ENCODE measurements at regions not wholly inside any gene's neighbourhood (a gene's known extent, or its start where the extent isn't known, plus 50 kb on each side); places are given as distances from the start of the nearest gene placed in this dataset.

DNA sequence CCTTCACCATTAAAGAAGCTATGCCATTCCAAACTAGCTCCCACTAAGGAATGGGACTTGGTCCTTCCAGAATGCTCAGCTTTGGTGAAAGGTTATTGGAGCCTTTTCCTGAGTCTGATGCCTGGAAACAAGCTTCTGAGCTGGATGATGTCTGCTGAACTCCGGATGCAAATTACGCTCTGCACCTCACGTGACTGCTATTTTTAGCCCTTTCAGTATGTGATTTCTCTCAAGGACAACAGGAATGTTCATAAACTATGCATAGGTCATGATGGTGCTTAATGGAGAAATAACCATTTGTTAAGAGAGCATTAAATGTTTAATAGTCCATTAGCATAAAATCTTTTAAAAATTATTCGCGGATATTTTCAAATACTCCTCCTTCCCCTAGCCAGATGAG, 631.4 kb upstream of the KIRREL3 start:
- DNase-seq (no peak), ATAC-seq (ENCODE audit: low read depth) (no peak)
- H4K91ac ChIP-seq (ENCODE audit: insufficient read depth, low read depth, low read length): no peak overlapping the region
- H3K9me3 ChIP-seq (ENCODE audit: control insufficient read depth, insufficient read depth, low read length): no peaks in the 10 kb centered on the region
- TF ChIP-seq RFX5 (IDR thresholded peaks at IDR 0.05; ENCODE audit: low read depth, low read length) (no peak), NFE2L2 (IDR thresholded peaks at IDR 0.05; ENCODE audit: low read depth, low read length) (no peak), MAFK (IDR thresholded peaks at IDR 0.05; ENCODE audit: low read depth, low read length) (no peak), SMC3 (IDR thresholded peaks at IDR 0.05; ENCODE audit: low read depth, low read length) (no peak), RCOR1 (IDR thresholded peaks at IDR 0.05; ENCODE audit: insufficient replicate concordance, low read length) (no peak), CEBPB (IDR thresholded peaks at IDR 0.05; ENCODE audit: low read depth, low read length) (no peak), CTCF (conservative IDR thresholded peaks at IDR 0.05; ENCODE audit: low read depth, low read length) (no peak), RAD21 (IDR thresholded peaks at IDR 0.05; ENCODE audit: low read length) (no peak), CHD1 (IDR thresholded peaks at IDR 0.05; ENCODE audit: low read depth, low read length) (no peak), MXI1 (IDR thresholded peaks at IDR 0.05; ENCODE audit: borderline replicate concordance, low read depth, low read length) (no peak), FOS (IDR thresholded peaks at IDR 0.05; ENCODE audit: low read depth, low read length) (no peak), POLR2A (IDR thresholded peaks at IDR 0.05; ENCODE audit: low read depth, low read length) (no peak), BHLHE40 (IDR thresholded peaks at IDR 0.05; ENCODE audit: low read depth, low read length) (no peak), MAZ (IDR thresholded peaks at IDR 0.05; ENCODE audit: borderline replicate concordance, low read depth, low read length) (no peak)
- TF ChIP-seq, protein P1, sequence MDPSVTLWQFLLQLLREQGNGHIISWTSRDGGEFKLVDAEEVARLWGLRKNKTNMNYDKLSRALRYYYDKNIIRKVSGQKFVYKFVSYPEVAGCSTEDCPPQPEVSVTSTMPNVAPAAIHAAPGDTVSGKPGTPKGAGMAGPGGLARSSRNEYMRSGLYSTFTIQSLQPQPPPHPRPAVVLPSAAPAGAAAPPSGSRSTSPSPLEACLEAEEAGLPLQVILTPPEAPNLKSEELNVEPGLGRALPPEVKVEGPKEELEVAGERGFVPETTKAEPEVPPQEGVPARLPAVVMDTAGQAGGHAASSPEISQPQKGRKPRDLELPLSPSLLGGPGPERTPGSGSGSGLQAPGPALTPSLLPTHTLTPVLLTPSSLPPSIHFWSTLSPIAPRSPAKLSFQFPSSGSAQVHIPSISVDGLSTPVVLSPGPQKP (IDR thresholded peaks at IDR 0.05; ENCODE audit: borderline replicate concordance, low read depth, low read length): no peak
- TF ChIP-seq, protein P2, sequence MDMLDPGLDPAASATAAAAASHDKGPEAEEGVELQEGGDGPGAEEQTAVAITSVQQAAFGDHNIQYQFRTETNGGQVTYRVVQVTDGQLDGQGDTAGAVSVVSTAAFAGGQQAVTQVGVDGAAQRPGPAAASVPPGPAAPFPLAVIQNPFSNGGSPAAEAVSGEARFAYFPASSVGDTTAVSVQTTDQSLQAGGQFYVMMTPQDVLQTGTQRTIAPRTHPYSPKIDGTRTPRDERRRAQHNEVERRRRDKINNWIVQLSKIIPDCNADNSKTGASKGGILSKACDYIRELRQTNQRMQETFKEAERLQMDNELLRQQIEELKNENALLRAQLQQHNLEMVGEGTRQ (IDR thresholded peaks at IDR 0.05; ENCODE audit: low read depth, low read length): no peak
- ChIA-PET CTCF (no interaction called here), POLR2A (ENCODE audit: unreplicated experiment) (no interaction called here)
- no peaks in the 10 kb centered on the region; the same call in 1 of the 2 replicates for H3K27me3 ChIP-seq (ENCODE audit: control insufficient read depth, insufficient read depth, low read length)
- no peak overlapping the region for H2BK20ac ChIP-seq (ENCODE audit: low read depth, low read length)
- no peak overlapping the region for H4K5ac ChIP-seq (ENCODE audit: low read depth, low read length)
- BruUV-seq (replicated peaks): no TSS peak
- H3K9ac ChIP-seq (ENCODE audit: low read depth, low read length): no peak overlapping the region
- no peak overlapping the region for H3K56ac ChIP-seq (ENCODE audit: extremely low read depth, insufficient read depth, low read length)
- no peak overlapping the region for H3K23ac ChIP-seq (ENCODE audit: low read depth, low read length)
- no peak overlapping the region for H3K4me2 ChIP-seq (ENCODE audit: low read depth, low read length)
- in situ Hi-C loops (cut with MboI; ENCODE audit: low sequenced_read_pairs) (no loop called here), dilution Hi-C loops (cut with HindIII; ENCODE audit: low sequenced_read_pairs, unreplicated experiment) (no loop called here), intact Hi-C loops (cut with micrococcal nuclease) (no loop called here)
- no peak overlapping the region for H3K14ac ChIP-seq (replicated peaks; ENCODE audit: low read depth, low read length)
- no peaks in the 10 kb centered on the region for H3K79me1 ChIP-seq (ENCODE audit: low read depth in 1 of 2, low read length in 2 of 2)
- H4K8ac ChIP-seq (ENCODE audit: low read depth in 2 of 2, low read length in 2 of 2): no peak overlapping the region
- H2BK120ac ChIP-seq (ENCODE audit: low read depth, low read length): no peak overlapping the region
- no CpG with 5 or more reads among the region's 5 CpGs for WGBS, 2 experiments (ENCODE audit: extremely low coverage in 2 of 2, insufficient read length in 1 of 2)
- H2BK5ac ChIP-seq (ENCODE audit: low read depth, low read length, poor library complexity, severe bottlenecking): no peak overlapping the region
- H3K18ac ChIP-seq (ENCODE audit: low read depth, low read length): no peak overlapping the region
- H3K4me1 ChIP-seq (ENCODE audit: control insufficient read depth, insufficient read depth, low read length): no peaks in the 10 kb centered on the region
- H4K20me1 ChIP-seq (ENCODE audit: insufficient read depth, low read length): no peaks in the 10 kb centered on the region
- H3K4me3 ChIP-seq (ENCODE audit: insufficient read depth, low read depth, low read length): no peak overlapping the region
- H2BK15ac ChIP-seq (ENCODE audit: low read depth, low read length): no peak overlapping the region
- H3K27ac ChIP-seq (ENCODE audit: insufficient read depth, low read length): no peak overlapping the region
- H2AK9ac ChIP-seq (replicated peaks; ENCODE audit: low read depth, low read length, poor library complexity): no peak overlapping the region
- H2AFZ ChIP-seq (replicated peaks; ENCODE audit: low read length, poor library complexity): no peak overlapping the region
- H3K4ac ChIP-seq (ENCODE audit: low read depth, low read length): no peak overlapping the region
- H3K9me1 ChIP-seq (ENCODE audit: insufficient read depth, low read length): no peaks in the 10 kb centered on the region
- H2AK5ac ChIP-seq (ENCODE audit: low read depth, low read length): no peak overlapping the region
- H3K36me3 ChIP-seq (ENCODE audit: control insufficient read depth, insufficient read depth, low read length): no peaks in the 10 kb centered on the region
